DND-41 (cell line): ENCODE measurements at regions not wholly inside any gene's neighbourhood (a gene's known extent, or its start where the extent isn't known, plus 50 kb on each side); places are given as distances from the start of the nearest gene placed in this dataset.

Source experiments
- ATAC-seq: fragments of 200-7000 bp; cut with Tn5 transposase; 3 replicates; pipeline ENCODE4 v1.9.1; 2021; ENCODE audit warnings: low read depth; ENCODE audit not compliant: insufficient read depth
- DNase-seq: peaks from one replicate; pipeline ENCODE4 v3.0.0-alpha.2; 2020
- H2AFZ ChIP-seq: 2 replicates; pipeline ENCODE4 v1.6.0; 2012; ENCODE audit warnings: low read depth, low read length
- H3K27ac ChIP-seq: 2 replicates; pipeline ENCODE4 v1.5.1; 2012; ENCODE audit warnings: low read length, inconsistent platforms
- H3K27me3 ChIP-seq: fragments of 200-600 bp; sonication (generic); 2 replicates; pipeline ENCODE4 v1.6.0; 2012; ENCODE audit warnings: low read length, mild to moderate bottlenecking, inconsistent platforms; ENCODE audit not compliant: insufficient read depth, poor library complexity
- H3K36me3 ChIP-seq: 2 replicates; pipeline ENCODE4 v1.5.1; 2012; ENCODE audit warnings: low read length, inconsistent platforms; ENCODE audit not compliant: insufficient read depth
- H3K4me1 ChIP-seq: 2 replicates; pipeline ENCODE4 v1.5.1; 2012; ENCODE audit warnings: mild to moderate bottlenecking, low read length; ENCODE audit not compliant: insufficient read depth
- H3K4me2 ChIP-seq: 2 replicates; pipeline ENCODE4 v1.6.0; 2012; ENCODE audit warnings: mild to moderate bottlenecking, moderate library complexity, low read length, inconsistent platforms; ENCODE audit not compliant: insufficient read depth
- H3K4me3 ChIP-seq, 2 experiments: fragments of 200-600 bp in 1 of 2; shearing (Covaris generic) in 1 of 2; 2 replicates each; pipeline ENCODE4 v1.5.1; 2012 to 2016; ENCODE audit warnings: inconsistent platforms in 2 of 2, low read length in 2 of 2, mild to moderate bottlenecking in 2 of 2, low read depth in 1 of 2, moderate library complexity in 1 of 2
- H3K79me2 ChIP-seq: 2 replicates; pipeline ENCODE4 v1.6.0; 2012; ENCODE audit warnings: low read length, inconsistent platforms; ENCODE audit not compliant: insufficient read depth
- H3K9ac ChIP-seq: 2 replicates; pipeline ENCODE4 v1.6.0; 2012; ENCODE audit warnings: low read depth, mild to moderate bottlenecking, inconsistent platforms, low read length, moderate library complexity
- H3K9me3 ChIP-seq: 2 replicates; pipeline ENCODE4 v1.5.1; 2012; ENCODE audit warnings: low read length, moderate library complexity, mild to moderate bottlenecking, inconsistent platforms; ENCODE audit not compliant: insufficient read depth, severe bottlenecking
- H4K20me1 ChIP-seq: 2 replicates; pipeline ENCODE4 v1.6.0; 2012; ENCODE audit warnings: low read length; ENCODE audit not compliant: insufficient read depth
- EZH2 ChIP-seq: IDR thresholded peaks from 3 replicates; pipeline ENCODE4 v1.6.1; 2012; ENCODE audit warnings: borderline replicate concordance, low read depth, mild to moderate bottlenecking, moderate library complexity, low read length, inconsistent platforms; ENCODE audit not compliant: severe bottlenecking
- TF ChIP-seq, protein P1 (sequence below): IDR thresholded peaks from 2 replicates; pipeline ENCODE4 v1.5.1; 2012; ENCODE audit warnings: borderline replicate concordance, low read length, moderate library complexity, mild to moderate bottlenecking; ENCODE audit not compliant: poor library complexity, severe bottlenecking; ENCODE audit errors: extremely low read depth

DNA sequence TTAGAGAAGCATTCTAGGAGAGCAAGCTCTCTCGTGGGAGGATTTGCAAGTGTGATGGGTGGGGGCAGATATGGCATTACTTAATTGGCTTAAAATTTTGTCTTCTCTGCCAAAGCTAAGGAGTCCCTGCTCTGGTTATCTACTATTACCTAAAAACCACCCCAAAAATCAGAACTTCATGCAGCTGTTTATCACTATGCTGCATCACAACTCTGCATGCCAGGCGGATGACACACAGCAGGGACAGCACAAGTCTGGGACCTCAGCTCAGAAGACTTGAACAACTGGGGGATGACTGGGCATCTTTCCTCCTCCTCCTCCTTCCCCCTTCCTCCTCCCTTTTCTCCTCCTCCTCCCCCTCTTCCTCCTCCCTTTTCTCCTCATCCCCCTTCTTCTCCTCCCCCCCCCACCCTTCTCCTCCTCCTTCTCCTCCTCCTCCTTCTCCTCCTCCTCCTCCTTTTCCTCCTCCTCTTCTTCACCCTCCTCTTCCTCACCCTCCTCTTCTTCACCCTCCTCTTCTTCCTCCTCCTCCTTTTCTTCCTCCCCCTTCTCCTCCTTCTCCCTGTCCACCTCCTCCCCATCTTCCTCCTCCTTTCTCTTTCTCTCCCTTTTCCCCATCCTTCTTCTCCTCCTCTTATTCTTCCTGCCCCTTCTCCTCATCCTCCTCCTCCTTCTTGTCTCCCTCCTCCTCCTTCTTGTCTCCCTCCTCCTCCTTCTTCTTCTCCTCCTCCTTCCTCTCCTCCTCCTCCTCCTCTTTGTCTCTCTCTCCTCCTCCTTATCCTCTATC lies 218.6 kb upstream of the PMEPA1 start:
- H3K9ac ChIP-seq: no peak overlapping the region
- ATAC-seq: no peak
- peaks cover 17% of the 10 kb centered on the region for H3K27me3 ChIP-seq

DNA sequence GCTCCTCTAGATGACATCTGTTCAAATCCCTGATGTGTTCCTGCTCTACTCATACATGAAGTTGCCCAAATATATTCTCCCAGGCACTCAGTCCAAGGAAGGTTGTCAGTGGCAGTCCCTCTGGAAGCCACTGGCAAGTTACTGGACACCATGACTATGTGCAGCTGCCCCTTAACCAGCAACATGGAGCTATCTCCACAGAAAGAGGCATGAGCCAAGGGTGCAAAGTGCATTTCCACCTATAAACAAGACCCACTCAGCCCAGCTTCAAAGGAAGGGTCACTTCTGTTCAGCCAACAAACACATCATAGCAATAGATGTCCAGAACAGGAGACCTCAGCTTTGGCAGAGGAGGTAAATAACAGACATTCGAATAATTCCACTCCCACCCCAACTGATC lies 217.6 kb upstream of the PMEPA1 start:
- peaks cover 4% of the 10 kb centered on the region for H3K9me3 ChIP-seq

More for the DNA sequence above, 218.6 kb upstream of the PMEPA1 start:
- TF ChIP-seq EZH2: no peak
- TF ChIP-seq, protein P1, sequence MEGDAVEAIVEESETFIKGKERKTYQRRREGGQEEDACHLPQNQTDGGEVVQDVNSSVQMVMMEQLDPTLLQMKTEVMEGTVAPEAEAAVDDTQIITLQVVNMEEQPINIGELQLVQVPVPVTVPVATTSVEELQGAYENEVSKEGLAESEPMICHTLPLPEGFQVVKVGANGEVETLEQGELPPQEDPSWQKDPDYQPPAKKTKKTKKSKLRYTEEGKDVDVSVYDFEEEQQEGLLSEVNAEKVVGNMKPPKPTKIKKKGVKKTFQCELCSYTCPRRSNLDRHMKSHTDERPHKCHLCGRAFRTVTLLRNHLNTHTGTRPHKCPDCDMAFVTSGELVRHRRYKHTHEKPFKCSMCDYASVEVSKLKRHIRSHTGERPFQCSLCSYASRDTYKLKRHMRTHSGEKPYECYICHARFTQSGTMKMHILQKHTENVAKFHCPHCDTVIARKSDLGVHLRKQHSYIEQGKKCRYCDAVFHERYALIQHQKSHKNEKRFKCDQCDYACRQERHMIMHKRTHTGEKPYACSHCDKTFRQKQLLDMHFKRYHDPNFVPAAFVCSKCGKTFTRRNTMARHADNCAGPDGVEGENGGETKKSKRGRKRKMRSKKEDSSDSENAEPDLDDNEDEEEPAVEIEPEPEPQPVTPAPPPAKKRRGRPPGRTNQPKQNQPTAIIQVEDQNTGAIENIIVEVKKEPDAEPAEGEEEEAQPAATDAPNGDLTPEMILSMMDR: no peak
- Histone ChIP-seq H3K4me1 (no peaks in the 10 kb centered on the region), H3K79me2 (no peaks in the 10 kb centered on the region), H3K4me3 (no peak overlapping the region), H3K27ac (no peak overlapping the region), H2AFZ (no peak overlapping the region), H3K4me2 (no peak overlapping the region), H3K36me3 (no peaks in the 10 kb centered on the region), H4K20me1 (no peaks in the 10 kb centered on the region), H3K9me3 (peaks cover 4% of the 10 kb centered on the region)
- DNase-seq: no peak

DNA sequence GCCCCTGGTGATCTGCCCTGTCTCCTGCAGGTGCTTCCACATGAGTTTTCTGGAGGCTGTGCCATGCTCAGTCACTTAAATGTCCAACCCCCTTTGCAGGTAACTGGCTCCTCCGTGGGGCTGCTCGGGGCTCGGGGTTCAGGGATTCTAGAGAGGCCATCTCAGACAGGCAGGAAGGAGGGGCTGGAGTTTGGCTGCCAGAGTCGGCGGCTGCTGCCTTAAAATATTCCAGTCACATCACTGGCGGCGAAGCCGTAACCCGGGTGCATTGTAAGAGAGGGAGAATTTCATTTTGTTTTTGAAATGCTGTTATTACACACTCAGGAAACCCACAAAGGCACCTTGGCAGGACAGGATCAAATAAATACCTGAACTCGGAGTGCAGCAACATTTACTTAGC lies 212.9 kb upstream of the PMEPA1 start:
- DNase-seq (no peak), ATAC-seq (no peak)
- H3K36me3 ChIP-seq: no peaks in the 10 kb centered on the region
- H2AFZ ChIP-seq: no peak overlapping the region
- no peak overlapping the region for H3K4me3 ChIP-seq
- TF ChIP-seq, protein P1: no peak
- TF ChIP-seq EZH2: no peak
- H3K4me2 ChIP-seq: no peak overlapping the region
- no peak overlapping the region for H3K27ac ChIP-seq
- no peak overlapping the region for H3K9ac ChIP-seq
- peaks cover 5% of the 10 kb centered on the region for H3K27me3 ChIP-seq
- no peaks in the 10 kb centered on the region for H4K20me1 ChIP-seq
- no peaks in the 10 kb centered on the region for H3K79me2 ChIP-seq
- H3K4me1 ChIP-seq: no peaks in the 10 kb centered on the region
- H3K9me3 ChIP-seq: peaks cover 4% of the 10 kb centered on the region

More for the DNA sequence above, 217.6 kb upstream of the PMEPA1 start:
- no peak overlapping the region for H3K4me2 ChIP-seq
- H2AFZ ChIP-seq: no peak overlapping the region
- H3K27me3 ChIP-seq: peaks cover 12% of the 10 kb centered on the region
- no peaks in the 10 kb centered on the region for H3K36me3 ChIP-seq
- H3K79me2 ChIP-seq: no peaks in the 10 kb centered on the region
- H3K27ac ChIP-seq: no peak overlapping the region
- DNase-seq (no peak), ATAC-seq (no peak)
- H3K9ac ChIP-seq: no peak overlapping the region
- H3K4me3 ChIP-seq: no peak overlapping the region
- no peaks in the 10 kb centered on the region for H3K4me1 ChIP-seq
- no peak for TF ChIP-seq EZH2
- TF ChIP-seq, protein P1: no peak
- H4K20me1 ChIP-seq: no peaks in the 10 kb centered on the region
